ENCODE measurements at regions not wholly inside any gene's neighbourhood (a gene's known extent, or its start where the extent isn't known, plus 50 kb on each side); places are given as distances from the start of the nearest gene placed in this dataset.

DNA sequence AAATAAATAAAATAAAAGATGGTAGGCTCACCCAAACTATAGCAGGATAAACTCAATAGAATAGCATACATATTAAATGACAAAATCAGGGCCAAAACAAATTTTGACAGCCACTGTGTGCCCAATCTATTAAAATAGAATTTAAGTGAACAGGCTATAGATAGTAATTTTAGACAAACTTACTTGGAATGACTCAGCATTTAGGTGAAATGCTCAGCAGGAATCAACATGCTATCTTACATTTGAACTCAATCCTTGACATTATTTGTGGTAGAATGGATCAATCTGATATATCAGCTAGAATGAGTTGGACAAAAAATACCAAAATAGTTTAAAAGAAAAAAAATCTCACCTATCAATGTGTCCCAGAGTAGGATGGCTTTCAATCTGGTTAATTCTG lies 578.6 kb downstream of the RFPL4B start:
- peaks cover 9 to 14% of the 10 kb centered on the region in 2 donors for H3K9me3 ChIP-seq
- H3K4me1 ChIP-seq = no peaks in the 10 kb centered on the region
- H3K36me3 ChIP-seq = no peaks in the 10 kb centered on the region
- no peak overlapping the region for H3K4me3 ChIP-seq
- TF ChIP-seq POLR2A (IDR thresholded peaks at IDR 0.05) = no peak
- no peak overlapping the region for H3K27ac ChIP-seq
- no peaks in the 10 kb centered on the region for H3K27me3 ChIP-seq
- intact Hi-C loops (cut with DNase I; ENCODE audit: low total_unique reads) = no loop called here
- DNase-seq (ENCODE audit: low spot score in 2 of 2) = no peak

DNA sequence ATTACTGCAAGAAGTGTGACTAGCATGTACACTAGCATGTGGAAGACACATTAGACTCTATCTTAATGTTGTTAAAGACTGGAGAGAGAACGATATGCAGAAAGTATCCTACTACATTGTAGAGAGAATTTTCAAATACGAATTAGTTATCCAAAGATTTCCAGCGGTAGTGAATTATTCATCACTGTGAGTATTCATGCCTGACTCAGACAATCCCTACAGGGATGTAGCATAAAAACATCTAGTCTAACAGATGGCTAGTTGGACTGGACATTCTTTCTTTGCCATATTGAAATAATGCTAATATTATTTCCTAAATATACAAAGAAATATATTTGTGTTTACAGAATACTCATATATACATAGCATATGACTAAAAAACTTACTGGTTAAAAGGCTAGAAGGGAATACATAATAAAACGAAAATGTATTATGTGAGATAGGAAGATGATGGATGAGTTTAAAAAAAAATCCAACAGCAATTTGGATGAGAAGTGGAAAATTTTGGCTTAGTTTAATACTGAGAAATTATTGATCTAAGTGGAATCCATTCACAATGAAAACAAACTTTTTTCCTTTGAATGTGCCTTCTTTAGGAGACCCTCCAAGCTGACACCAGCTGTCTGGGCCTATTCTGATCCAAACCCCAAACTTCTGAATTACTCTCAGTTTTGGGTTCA lies 580.7 kb downstream of the RFPL4B start:
- H3K27ac ChIP-seq = no peak overlapping the region
- no peaks in the 10 kb centered on the region for H3K4me1 ChIP-seq
- no peak for TF ChIP-seq POLR2A (IDR thresholded peaks at IDR 0.05)
- TF ChIP-seq POLR2AphosphoS5 (IDR thresholded peaks at IDR 0.05) = no peak
- TF ChIP-seq, protein P1, sequence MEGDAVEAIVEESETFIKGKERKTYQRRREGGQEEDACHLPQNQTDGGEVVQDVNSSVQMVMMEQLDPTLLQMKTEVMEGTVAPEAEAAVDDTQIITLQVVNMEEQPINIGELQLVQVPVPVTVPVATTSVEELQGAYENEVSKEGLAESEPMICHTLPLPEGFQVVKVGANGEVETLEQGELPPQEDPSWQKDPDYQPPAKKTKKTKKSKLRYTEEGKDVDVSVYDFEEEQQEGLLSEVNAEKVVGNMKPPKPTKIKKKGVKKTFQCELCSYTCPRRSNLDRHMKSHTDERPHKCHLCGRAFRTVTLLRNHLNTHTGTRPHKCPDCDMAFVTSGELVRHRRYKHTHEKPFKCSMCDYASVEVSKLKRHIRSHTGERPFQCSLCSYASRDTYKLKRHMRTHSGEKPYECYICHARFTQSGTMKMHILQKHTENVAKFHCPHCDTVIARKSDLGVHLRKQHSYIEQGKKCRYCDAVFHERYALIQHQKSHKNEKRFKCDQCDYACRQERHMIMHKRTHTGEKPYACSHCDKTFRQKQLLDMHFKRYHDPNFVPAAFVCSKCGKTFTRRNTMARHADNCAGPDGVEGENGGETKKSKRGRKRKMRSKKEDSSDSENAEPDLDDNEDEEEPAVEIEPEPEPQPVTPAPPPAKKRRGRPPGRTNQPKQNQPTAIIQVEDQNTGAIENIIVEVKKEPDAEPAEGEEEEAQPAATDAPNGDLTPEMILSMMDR (IDR thresholded peaks at IDR 0.05) = no peak
- intact Hi-C loops (cut with DNase I; ENCODE audit: low total_unique reads) = no loop called here
- no peak overlapping the region for H3K4me3 ChIP-seq
- H3K27me3 ChIP-seq = no peaks in the 10 kb centered on the region
- DNase-seq (ENCODE audit: low spot score in 2 of 2) = no peak
- peaks cover 1 to 4% of the 10 kb centered on the region in 2 donors for H3K9me3 ChIP-seq
- H3K36me3 ChIP-seq = no peaks in the 10 kb centered on the region

DNA sequence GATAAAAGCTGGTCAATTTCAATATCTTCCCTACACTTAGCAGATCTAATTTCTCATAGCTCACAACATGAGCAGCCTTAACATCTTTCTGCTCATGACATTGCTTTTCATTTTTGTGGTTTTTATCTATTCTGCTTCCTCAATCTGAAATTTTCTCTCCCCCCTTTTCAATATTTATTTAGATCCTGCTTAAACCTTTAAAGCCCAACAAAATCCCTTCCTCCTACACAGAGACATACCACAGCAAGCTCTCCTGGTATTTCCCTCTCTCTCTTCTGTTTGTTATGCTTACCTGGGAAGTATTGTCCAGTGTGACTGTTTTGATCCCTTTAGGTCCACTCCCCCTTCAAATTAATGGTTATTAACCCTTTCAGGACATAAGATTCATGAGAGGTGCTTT lies 582.5 kb downstream of the RFPL4B start:
- no peaks in the 10 kb centered on the region for H3K27me3 ChIP-seq
- no peaks in the 10 kb centered on the region for H3K36me3 ChIP-seq
- intact Hi-C loops (cut with DNase I; ENCODE audit: low total_unique reads) = loop anchor here (5.0 kb wide), 1 partner anchor 473 kb away; no protein-coding TSS in a partner anchor
- H3K9me3 ChIP-seq = no peaks in the 10 kb centered on the region
- no peak overlapping the region for H3K4me3 ChIP-seq
- H3K4me1 ChIP-seq = no peaks in the 10 kb centered on the region
- TF ChIP-seq POLR2AphosphoS5 (IDR thresholded peaks at IDR 0.05) = no peak
- no peak for TF ChIP-seq POLR2A (IDR thresholded peaks at IDR 0.05)
- TF ChIP-seq, protein P1 (IDR thresholded peaks at IDR 0.05) = no peak
- H3K27ac ChIP-seq = no peak overlapping the region
- no peak for DNase-seq (ENCODE audit: low spot score in 2 of 2)

DNA sequence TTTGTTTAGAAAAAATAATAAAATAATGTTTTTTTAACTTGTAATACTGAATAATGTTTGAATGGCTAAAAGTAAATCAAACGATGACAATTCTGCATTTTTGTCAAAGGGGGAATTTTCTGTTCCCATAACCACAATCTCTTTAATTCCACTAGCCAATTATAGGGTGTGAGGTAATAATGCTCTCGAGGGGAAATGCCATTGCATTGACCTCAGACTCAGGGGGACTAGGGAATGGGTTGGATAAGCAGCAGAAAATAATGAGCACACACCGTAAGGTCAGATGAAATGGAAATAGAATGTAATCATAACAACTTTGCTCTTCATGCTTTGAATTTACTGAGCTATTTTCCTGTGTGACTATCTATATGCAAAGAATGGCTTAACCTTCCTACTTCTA lies 584.7 kb downstream of the RFPL4B start:
- H3K27me3 ChIP-seq = no peaks in the 10 kb centered on the region
- H3K27ac ChIP-seq = no peak overlapping the region
- no peak for TF ChIP-seq POLR2A (IDR thresholded peaks at IDR 0.05)
- TF ChIP-seq POLR2AphosphoS5 (IDR thresholded peaks at IDR 0.05) = no peak
- TF ChIP-seq, protein P1 (IDR thresholded peaks at IDR 0.05) = no peak
- intact Hi-C loops (cut with DNase I; ENCODE audit: low total_unique reads) = loop anchor here (5.0 kb wide), 1 partner anchor 470 kb away; no protein-coding TSS in a partner anchor
- no peaks in the 10 kb centered on the region for H3K36me3 ChIP-seq
- no peaks in the 10 kb centered on the region for H3K4me1 ChIP-seq
- H3K9me3 ChIP-seq = no peaks in the 10 kb centered on the region
- H3K4me3 ChIP-seq = no peak overlapping the region
- DNase-seq (ENCODE audit: low spot score in 2 of 2) = no peak

DNA sequence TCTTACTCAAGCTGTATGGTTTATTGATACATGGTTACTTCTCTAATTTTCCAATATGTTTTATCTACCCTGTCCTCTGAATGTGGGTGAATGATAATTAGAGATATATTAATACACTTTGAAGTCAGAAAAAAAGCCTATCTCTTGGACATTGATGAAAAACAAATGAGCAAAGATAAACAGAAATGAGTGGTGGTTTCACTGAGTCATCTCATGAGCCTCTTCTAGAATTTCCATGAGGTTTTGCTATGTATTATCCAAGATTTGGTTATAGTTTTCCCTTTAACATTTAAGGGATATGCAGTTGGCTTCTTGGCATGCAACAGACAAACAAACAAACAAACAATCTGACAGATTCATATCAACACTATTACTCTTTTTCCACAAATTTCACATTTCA lies 586.8 kb downstream of the RFPL4B start:
- Histone ChIP-seq H3K9me3 (no peaks in the 10 kb centered on the region), H3K4me1 (no peaks in the 10 kb centered on the region), H3K36me3 (no peaks in the 10 kb centered on the region), H3K27ac (no peak overlapping the region), H3K27me3 (no peaks in the 10 kb centered on the region), H3K4me3 (no peak overlapping the region)
- intact Hi-C loops (cut with DNase I; ENCODE audit: low total_unique reads) = loop anchor here (5.0 kb wide), 1 partner anchor 468 kb away; no protein-coding TSS in a partner anchor
- DNase-seq (ENCODE audit: low spot score in 2 of 2) = no peak
- TF ChIP-seq POLR2AphosphoS5 (IDR thresholded peaks at IDR 0.05) (no peak), POLR2A (IDR thresholded peaks at IDR 0.05) (no peak)
- TF ChIP-seq, protein P1 (IDR thresholded peaks at IDR 0.05) = no peak
